Uterus (tissue), 2 donors: ENCODE measurements at regions not wholly inside any gene's neighbourhood (a gene's known extent, or its start where the extent isn't known, plus 50 kb on each side); places are given as distances from the start of the nearest gene placed in this dataset.

Experiments
- CTCF ChIP-seq, 4 experiments: fragments of 200-600 bp in 2 of 4; fragments of 450-650 bp in 2 of 4; sonication (generic) in 2 of 4; IDR thresholded peaks; one replicate each; pipeline ENCODE4 v1.5.1; 2016 to 2019; ENCODE audit warnings: antibody characterized with exemption in 4 of 4, mild to moderate bottlenecking in 2 of 4, moderate library complexity in 1 of 4
- POLR2A ChIP-seq, 2 donors: fragments of 450-650 bp; IDR thresholded peaks; one replicate each; pipeline ENCODE4 v1.6.1; 2016; ENCODE audit warnings: antibody characterized with exemption in 2 of 2, mild to moderate bottlenecking in 1 of 2, moderate library complexity in 1 of 2

GRCh38 chr1:178646821-178647220 lies 78.2 kb upstream of the RALGPS2 start:
- TF ChIP-seq CTCF (IDR thresholded peaks at IDR 0.05) = no peak
- TF ChIP-seq POLR2A (IDR thresholded peaks at IDR 0.05) = no peak
